Posterior vena cava (tissue), 2 donors: ENCODE measurements at regions not wholly inside any gene's neighbourhood (a gene's known extent, or its start where the extent isn't known, plus 50 kb on each side); places are given as distances from the start of the nearest gene placed in this dataset.

ENCODE experiments used
- DNase-seq: peaks from one replicate; pipeline ENCODE4 v3.0.0-alpha.2; 2020; ENCODE audit warnings: low spot score
- intact Hi-C, 2 donors: fragments of 100-400 bp; cut with DNase I; formaldehyde crosslinking; loops; one replicate each; pipeline versions ENCODE4 v1.14.1 to v1.14.2; 2022 to 2023
- donor health status: DM: yes; HTN: yes; CAD: no.
- donor health status: DM: yes; HTN: yes; CAD: no.

- DNase-seq, result no peak
Measured at GRCh38 chr7:145082366-145083161, 246.7 kb upstream of the TPK1 start.

GRCh38 chr7:145065473-145065872 is 229.6 kb upstream of the TPK1 start:
- intact Hi-C loops, result no loop called here

More at GRCh38 chr7:145082366-145083161, 246.7 kb upstream of the TPK1 start:
- intact Hi-C loops, result no loop called here

GRCh38 chr7:145064114-145064513 is 228.3 kb upstream of the TPK1 start:
- intact Hi-C loops, result no loop called here

More at GRCh38 chr7:145065473-145065872, 229.6 kb upstream of the TPK1 start:
- DNase-seq, result no peak

GRCh38 chr7:145053781-145054180 is 217.9 kb upstream of the TPK1 start:
- intact Hi-C loops, result no loop called here
- no peak for DNase-seq

More at GRCh38 chr7:145064114-145064513, 228.3 kb upstream of the TPK1 start:
- DNase-seq, result no peak

GRCh38 chr7:145050415-145050814 is 214.6 kb upstream of the TPK1 start:
- DNase-seq, result no peak
- intact Hi-C loops, result no loop called here

- intact Hi-C loops, result no loop called here
- DNase-seq, result no peak
Measured at GRCh38 chr7:145036604-145037405, 201.0 kb upstream of the TPK1 start.

- intact Hi-C loops, result no loop called here
- no peak for DNase-seq
Measured at GRCh38 chr7:145031162-145031561, 195.3 kb upstream of the TPK1 start.

- DNase-seq, result no peak
- intact Hi-C loops, result no loop called here
Measured at GRCh38 chr7:145030754-145031153, 194.9 kb upstream of the TPK1 start.

GRCh38 chr7:145020454-145020853 is 184.6 kb upstream of the TPK1 start:
- DNase-seq, result no peak
- intact Hi-C loops, result no loop called here

GRCh38 chr7:145016068-145016467 is 180.2 kb upstream of the TPK1 start:
- intact Hi-C loops, result no loop called here
- no peak for DNase-seq

- no peak for DNase-seq
- intact Hi-C loops, result no loop called here
Measured at GRCh38 chr7:145009876-145010275, 174.0 kb upstream of the TPK1 start.

- DNase-seq, result no peak
- intact Hi-C loops, result no loop called here
Measured at GRCh38 chr7:145005601-145006000, 169.7 kb upstream of the TPK1 start.

- no peak for DNase-seq
- intact Hi-C loops, result no loop called here
Measured at GRCh38 chr7:144997512-144997911, 161.7 kb upstream of the TPK1 start.

- no peak for DNase-seq
- intact Hi-C loops, result no loop called here
Measured at GRCh38 chr7:144995495-144995894, 159.6 kb upstream of the TPK1 start.

- intact Hi-C loops, result no loop called here
Measured at GRCh38 chr7:144991041-144991440, 155.2 kb upstream of the TPK1 start.

GRCh38 chr7:144987686-144988085 is 151.8 kb upstream of the TPK1 start:
- DNase-seq, result no peak
- intact Hi-C loops, result loop anchor here in 1 of 2 donors (5.0 kb wide), 1 partner anchor 1295 kb away; no protein-coding TSS in a partner anchor

More at GRCh38 chr7:144991041-144991440, 155.2 kb upstream of the TPK1 start:
- no peak for DNase-seq

- intact Hi-C loops, result no loop called here
- no peak for DNase-seq
Measured at GRCh38 chr7:144982133-144982532, 146.3 kb upstream of the TPK1 start.

GRCh38 chr7:144975882-144976281 is 140.0 kb upstream of the TPK1 start:
- intact Hi-C loops, result no loop called here
- no peak for DNase-seq

- intact Hi-C loops, result no loop called here
Measured at GRCh38 chr7:144969787-144970186, 133.9 kb upstream of the TPK1 start.

GRCh38 chr7:144960763-144961162 is 124.9 kb upstream of the TPK1 start:
- DNase-seq, result no peak
- intact Hi-C loops, result no loop called here

More at GRCh38 chr7:144969787-144970186, 133.9 kb upstream of the TPK1 start:
- DNase-seq, result no peak
